ENCODE measurements at regions not wholly inside any gene's neighbourhood (a gene's known extent, or its start where the extent isn't known, plus 50 kb on each side); places are given as distances from the start of the nearest gene placed in this dataset.

DNA sequence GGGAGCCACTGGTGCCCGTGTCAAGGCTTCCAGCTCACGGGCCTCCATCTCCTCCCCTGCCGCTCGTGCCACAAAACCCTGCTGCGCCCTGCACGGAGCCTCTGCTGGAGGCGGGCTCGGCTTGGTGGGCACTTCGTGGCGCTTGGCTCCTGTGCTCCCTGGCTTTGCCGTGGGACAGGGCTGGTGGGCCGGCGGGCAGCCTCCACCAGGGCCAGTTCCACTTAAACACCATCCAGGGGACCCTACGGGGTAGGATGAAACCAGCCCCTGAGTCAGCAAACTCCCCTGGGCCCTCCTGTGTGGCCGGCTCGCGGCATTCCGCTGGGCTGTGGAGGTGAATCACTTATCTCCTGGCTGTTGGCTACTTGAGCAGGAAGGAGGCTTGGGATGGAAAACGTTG lies 1304.6 kb downstream of the BRD1 start:
- no peaks in the 10 kb centered on the region for H3K4me1 ChIP-seq (ENCODE audit: control insufficient read depth in 1 of 2, insufficient read depth in 2 of 2, low read length in 2 of 2)
- H3K27ac ChIP-seq (ENCODE audit: low read depth, low read length) = no peak overlapping the region
- H3K36me3 ChIP-seq (ENCODE audit: control insufficient read depth in 1 of 2, insufficient read depth in 2 of 2, low read length in 2 of 2) = no peaks in the 10 kb centered on the region
- no peaks in the 10 kb centered on the region for H3K27me3 ChIP-seq (ENCODE audit: control insufficient read depth in 1 of 2, insufficient read depth in 2 of 2, low read length in 2 of 2)
- H3K4me3 ChIP-seq (ENCODE audit: low read depth in 1 of 2, low read length in 2 of 2) = no peak overlapping the region
- no peak overlapping the region for H3K9ac ChIP-seq (ENCODE audit: low read depth in 1 of 2, low read length in 2 of 2)
- no peaks in the 10 kb centered on the region for H3K9me3 ChIP-seq (ENCODE audit: control insufficient read depth in 1 of 2, low read length in 2 of 2)

DNA sequence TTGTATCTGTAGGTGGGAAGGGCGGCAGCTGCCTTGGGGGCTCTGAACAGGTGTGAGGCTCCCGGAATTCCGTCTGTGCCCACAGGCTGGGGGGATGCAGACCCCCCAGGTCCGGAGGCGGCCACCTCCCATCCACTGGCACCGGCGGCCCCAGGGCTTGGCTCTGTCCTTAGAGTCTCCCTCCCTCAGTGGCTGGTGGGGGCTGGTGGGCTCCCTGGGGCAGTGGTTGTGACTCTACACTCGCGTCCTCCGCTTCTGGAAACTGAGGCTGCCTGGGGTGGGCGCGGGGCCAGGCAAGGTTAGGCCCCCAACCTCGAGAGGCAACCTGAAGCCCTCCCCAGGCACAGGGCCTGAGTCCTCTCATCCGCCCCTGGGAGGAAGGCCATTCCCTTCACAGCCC lies 1305.4 kb downstream of the BRD1 start:
- Histone ChIP-seq H3K27ac (ENCODE audit: low read depth, low read length) (no peak overlapping the region), H3K9ac (ENCODE audit: low read depth in 1 of 2, low read length in 2 of 2) (no peak overlapping the region), H3K27me3 (ENCODE audit: control insufficient read depth in 1 of 2, insufficient read depth in 2 of 2, low read length in 2 of 2) (no peaks in the 10 kb centered on the region), H3K4me3 (ENCODE audit: low read depth in 1 of 2, low read length in 2 of 2) (no peak overlapping the region), H3K4me1 (ENCODE audit: control insufficient read depth in 1 of 2, insufficient read depth in 2 of 2, low read length in 2 of 2) (no peaks in the 10 kb centered on the region), H3K9me3 (ENCODE audit: control insufficient read depth in 1 of 2, low read length in 2 of 2) (no peaks in the 10 kb centered on the region), H3K36me3 (ENCODE audit: control insufficient read depth in 1 of 2, insufficient read depth in 2 of 2, low read length in 2 of 2) (no peaks in the 10 kb centered on the region)

GRCh38 chr22:48520884-48521588 lies 1306.6 kb downstream of the BRD1 start:
- no peaks in the 10 kb centered on the region for H3K27me3 ChIP-seq (ENCODE audit: control insufficient read depth in 1 of 2, insufficient read depth in 2 of 2, low read length in 2 of 2)
- no peaks in the 10 kb centered on the region for H3K36me3 ChIP-seq (ENCODE audit: control insufficient read depth in 1 of 2, insufficient read depth in 2 of 2, low read length in 2 of 2)
- no peak overlapping the region for H3K27ac ChIP-seq (ENCODE audit: low read depth, low read length)
- no peak overlapping the region for H3K9ac ChIP-seq (ENCODE audit: low read depth in 1 of 2, low read length in 2 of 2)
- H3K4me3 ChIP-seq (ENCODE audit: low read depth in 1 of 2, low read length in 2 of 2) = no peak overlapping the region
- no peaks in the 10 kb centered on the region for H3K9me3 ChIP-seq (ENCODE audit: control insufficient read depth in 1 of 2, low read length in 2 of 2)
- no peaks in the 10 kb centered on the region for H3K4me1 ChIP-seq (ENCODE audit: control insufficient read depth in 1 of 2, insufficient read depth in 2 of 2, low read length in 2 of 2)

DNA sequence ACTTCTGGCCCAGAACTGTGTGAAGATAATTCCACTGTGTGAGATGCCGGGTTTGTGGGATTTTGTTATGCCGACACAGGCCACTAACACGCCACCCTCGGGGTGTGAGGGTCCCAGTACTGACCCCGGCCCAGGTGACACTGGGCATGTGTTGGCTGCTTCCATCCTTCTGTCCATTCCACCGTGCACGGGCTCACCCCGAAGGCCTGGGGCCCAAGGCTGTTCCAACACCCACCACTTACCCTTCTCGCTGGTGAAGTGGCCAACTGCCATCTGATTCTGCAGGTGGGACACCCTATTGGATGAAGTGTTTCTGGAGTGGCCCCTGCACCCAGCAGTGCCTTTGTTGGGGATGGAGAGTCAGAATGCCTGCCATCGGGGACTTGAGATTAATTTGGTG lies 1307.5 kb downstream of the BRD1 start:
- no peaks in the 10 kb centered on the region for H3K9me3 ChIP-seq (ENCODE audit: control insufficient read depth in 1 of 2, low read length in 2 of 2)
- no peaks in the 10 kb centered on the region for H3K36me3 ChIP-seq (ENCODE audit: control insufficient read depth in 1 of 2, insufficient read depth in 2 of 2, low read length in 2 of 2)
- H3K4me1 ChIP-seq (ENCODE audit: control insufficient read depth in 1 of 2, insufficient read depth in 2 of 2, low read length in 2 of 2) = no peaks in the 10 kb centered on the region
- no peak overlapping the region for H3K4me3 ChIP-seq (ENCODE audit: low read depth in 1 of 2, low read length in 2 of 2)
- H3K27ac ChIP-seq (ENCODE audit: low read depth, low read length) = no peak overlapping the region
- no peaks in the 10 kb centered on the region for H3K27me3 ChIP-seq (ENCODE audit: control insufficient read depth in 1 of 2, insufficient read depth in 2 of 2, low read length in 2 of 2)
- no peak overlapping the region for H3K9ac ChIP-seq (ENCODE audit: low read depth in 1 of 2, low read length in 2 of 2)

- Histone ChIP-seq H3K36me3 (ENCODE audit: control insufficient read depth in 1 of 2, insufficient read depth in 2 of 2, low read length in 2 of 2) (no peaks in the 10 kb centered on the region), H3K27ac (ENCODE audit: low read depth, low read length) (no peak overlapping the region), H3K9me3 (ENCODE audit: control insufficient read depth in 1 of 2, low read length in 2 of 2) (no peaks in the 10 kb centered on the region), H3K4me3 (ENCODE audit: low read depth in 1 of 2, low read length in 2 of 2) (no peak overlapping the region), H3K27me3 (ENCODE audit: control insufficient read depth in 1 of 2, insufficient read depth in 2 of 2, low read length in 2 of 2) (no peaks in the 10 kb centered on the region), H3K9ac (ENCODE audit: low read depth in 1 of 2, low read length in 2 of 2) (no peak overlapping the region), H3K4me1 (ENCODE audit: control insufficient read depth in 1 of 2, insufficient read depth in 2 of 2, low read length in 2 of 2) (no peaks in the 10 kb centered on the region)
Observed at GRCh38 chr22:48517039-48518030, 1310.3 kb downstream of the BRD1 start.

DNA sequence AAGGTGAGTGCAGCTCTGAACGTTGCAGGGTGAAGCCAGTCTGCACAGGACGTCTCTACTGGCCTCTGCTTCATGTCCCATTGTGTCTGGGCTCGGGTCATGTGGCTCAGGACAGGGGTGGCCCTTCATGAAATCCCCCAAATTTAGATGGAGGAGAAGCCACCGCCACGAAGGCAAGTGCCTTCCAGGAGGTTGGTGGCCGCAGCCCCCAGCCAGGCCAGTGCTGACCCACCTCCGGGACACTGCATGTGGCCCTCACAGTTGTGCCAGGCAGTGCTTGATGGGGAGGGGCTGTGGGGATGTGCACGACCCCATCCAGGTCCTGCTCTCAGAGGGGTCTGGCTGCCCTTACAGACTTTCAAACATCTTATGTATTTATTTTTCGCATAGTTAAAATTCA lies 1311.1 kb downstream of the BRD1 start:
- Histone ChIP-seq H3K27ac (ENCODE audit: low read depth, low read length) (no peak overlapping the region), H3K9ac (ENCODE audit: low read depth in 1 of 2, low read length in 2 of 2) (no peak overlapping the region)

GRCh38 chr22:48515571-48516200 lies 1312.0 kb downstream of the BRD1 start:
- H3K27ac ChIP-seq (ENCODE audit: low read depth, low read length) = no peak overlapping the region
- no peaks in the 10 kb centered on the region for H3K36me3 ChIP-seq (ENCODE audit: control insufficient read depth in 1 of 2, insufficient read depth in 2 of 2, low read length in 2 of 2)
- no peak overlapping the region for H3K4me3 ChIP-seq (ENCODE audit: low read depth in 1 of 2, low read length in 2 of 2)
- no peak overlapping the region for H3K9ac ChIP-seq (ENCODE audit: low read depth in 1 of 2, low read length in 2 of 2)
- H3K4me1 ChIP-seq (ENCODE audit: control insufficient read depth in 1 of 2, insufficient read depth in 2 of 2, low read length in 2 of 2) = no peaks in the 10 kb centered on the region
- H3K27me3 ChIP-seq (ENCODE audit: control insufficient read depth in 1 of 2, insufficient read depth in 2 of 2, low read length in 2 of 2) = no peaks in the 10 kb centered on the region
- H3K9me3 ChIP-seq (ENCODE audit: control insufficient read depth in 1 of 2, low read length in 2 of 2) = no peaks in the 10 kb centered on the region

More for the DNA sequence above, 1311.1 kb downstream of the BRD1 start:
- no peaks in the 10 kb centered on the region for H3K27me3 ChIP-seq (ENCODE audit: control insufficient read depth in 1 of 2, insufficient read depth in 2 of 2, low read length in 2 of 2)
- no peak overlapping the region for H3K4me3 ChIP-seq (ENCODE audit: low read depth in 1 of 2, low read length in 2 of 2)
- no peaks in the 10 kb centered on the region for H3K36me3 ChIP-seq (ENCODE audit: control insufficient read depth in 1 of 2, insufficient read depth in 2 of 2, low read length in 2 of 2)
- H3K9me3 ChIP-seq (ENCODE audit: control insufficient read depth in 1 of 2, low read length in 2 of 2) = no peaks in the 10 kb centered on the region
- no peaks in the 10 kb centered on the region for H3K4me1 ChIP-seq (ENCODE audit: control insufficient read depth in 1 of 2, insufficient read depth in 2 of 2, low read length in 2 of 2)

DNA sequence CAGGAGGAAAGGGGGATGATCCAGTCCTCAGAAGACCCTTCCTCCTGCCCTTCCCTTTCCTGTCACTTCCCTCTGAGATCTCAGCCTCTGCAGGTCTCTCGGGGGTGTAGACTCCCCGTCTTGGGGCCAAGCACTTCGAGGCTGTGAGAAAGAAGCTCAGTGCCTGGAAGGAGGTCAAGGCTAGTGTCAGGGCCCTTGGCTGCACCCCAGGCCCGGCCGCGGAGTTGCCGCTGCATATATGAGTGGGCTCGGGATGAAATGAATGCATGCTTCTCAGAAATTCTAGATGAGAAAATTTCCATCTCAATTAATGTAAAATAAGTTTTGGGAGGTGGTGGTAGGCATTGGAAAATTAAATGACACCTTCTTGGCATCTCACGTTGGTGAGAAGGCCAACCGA lies 1313.7 kb downstream of the BRD1 start:
- no peak overlapping the region for H3K4me3 ChIP-seq (ENCODE audit: low read depth in 1 of 2, low read length in 2 of 2)
- no peaks in the 10 kb centered on the region for H3K36me3 ChIP-seq (ENCODE audit: control insufficient read depth in 1 of 2, insufficient read depth in 2 of 2, low read length in 2 of 2)
- no peaks in the 10 kb centered on the region for H3K4me1 ChIP-seq (ENCODE audit: control insufficient read depth in 1 of 2, insufficient read depth in 2 of 2, low read length in 2 of 2)
- no peaks in the 10 kb centered on the region for H3K27me3 ChIP-seq (ENCODE audit: control insufficient read depth in 1 of 2, insufficient read depth in 2 of 2, low read length in 2 of 2)
- no peaks in the 10 kb centered on the region for H3K9me3 ChIP-seq (ENCODE audit: control insufficient read depth in 1 of 2, low read length in 2 of 2)
- no peak overlapping the region for H3K9ac ChIP-seq (ENCODE audit: low read depth in 1 of 2, low read length in 2 of 2)
- no peak overlapping the region for H3K27ac ChIP-seq (ENCODE audit: low read depth, low read length)

DNA sequence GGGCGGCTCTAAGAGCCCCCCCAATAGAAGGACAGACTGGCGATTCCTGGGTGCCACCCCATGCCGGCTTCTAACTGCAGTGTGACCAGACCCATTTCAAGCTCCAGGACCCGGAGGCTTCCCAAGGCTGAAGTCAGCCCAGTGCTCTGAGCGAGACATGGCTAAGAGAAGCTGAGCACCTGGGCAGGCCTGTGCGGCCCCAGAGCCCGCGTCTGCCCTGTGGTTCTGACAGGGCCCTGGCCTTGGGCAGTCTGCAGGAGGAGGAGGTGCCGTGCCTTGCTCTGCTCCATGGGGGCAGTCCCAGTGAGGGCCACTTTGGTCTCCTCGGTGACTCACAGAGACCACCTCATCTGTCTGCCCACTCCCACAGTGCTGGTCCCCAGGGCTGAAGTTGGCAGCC lies 1314.2 kb downstream of the BRD1 start:
- H3K27me3 ChIP-seq (ENCODE audit: control insufficient read depth in 1 of 2, insufficient read depth in 2 of 2, low read length in 2 of 2) = no peaks in the 10 kb centered on the region
- H3K27ac ChIP-seq (ENCODE audit: low read depth, low read length) = no peak overlapping the region
- no peaks in the 10 kb centered on the region for H3K9me3 ChIP-seq (ENCODE audit: control insufficient read depth in 1 of 2, low read length in 2 of 2)
- H3K9ac ChIP-seq (ENCODE audit: low read depth in 1 of 2, low read length in 2 of 2) = no peak overlapping the region
- no peaks in the 10 kb centered on the region for H3K36me3 ChIP-seq (ENCODE audit: control insufficient read depth in 1 of 2, insufficient read depth in 2 of 2, low read length in 2 of 2)
- H3K4me3 ChIP-seq (ENCODE audit: low read depth in 1 of 2, low read length in 2 of 2) = no peak overlapping the region
- no peaks in the 10 kb centered on the region for H3K4me1 ChIP-seq (ENCODE audit: control insufficient read depth in 1 of 2, insufficient read depth in 2 of 2, low read length in 2 of 2)

DNA sequence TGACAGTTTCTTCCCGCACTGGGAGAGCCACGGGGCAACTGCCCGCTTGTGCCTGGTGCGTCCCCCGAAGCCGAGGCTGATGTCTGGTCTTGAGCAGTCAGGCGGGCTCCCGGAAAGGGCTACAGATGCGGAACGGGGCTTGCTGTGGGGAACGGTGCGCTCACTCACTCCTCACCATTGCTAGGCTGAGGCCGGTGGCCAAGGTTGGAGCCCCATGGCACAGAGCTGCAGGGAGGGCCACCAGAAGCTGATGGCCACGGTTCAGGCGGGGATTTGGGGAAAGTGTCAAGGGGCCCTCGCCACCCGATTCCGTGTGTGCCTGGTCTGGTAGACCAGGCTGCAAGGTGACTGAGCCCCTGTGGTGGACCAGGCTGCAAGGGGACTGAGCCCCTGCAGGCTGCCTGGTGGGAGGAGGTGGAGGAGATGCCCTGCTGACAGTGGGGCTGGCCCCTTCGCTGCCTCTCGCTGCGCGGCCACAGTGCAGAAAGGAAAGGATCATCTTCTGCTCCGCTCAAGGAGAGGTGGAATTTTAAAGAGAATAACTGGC lies 1315.8 kb downstream of the BRD1 start:
- H3K9me3 ChIP-seq (ENCODE audit: control insufficient read depth in 1 of 2, low read length in 2 of 2) = no peaks in the 10 kb centered on the region
- no peaks in the 10 kb centered on the region for H3K4me1 ChIP-seq (ENCODE audit: control insufficient read depth in 1 of 2, insufficient read depth in 2 of 2, low read length in 2 of 2)
- H3K9ac ChIP-seq (ENCODE audit: low read depth in 1 of 2, low read length in 2 of 2) = no peak overlapping the region
- H3K27me3 ChIP-seq (ENCODE audit: control insufficient read depth in 1 of 2, insufficient read depth in 2 of 2, low read length in 2 of 2) = no peaks in the 10 kb centered on the region
- no peak overlapping the region for H3K27ac ChIP-seq (ENCODE audit: low read depth, low read length)
- H3K4me3 ChIP-seq (ENCODE audit: low read depth in 1 of 2, low read length in 2 of 2) = no peak overlapping the region
- H3K36me3 ChIP-seq (ENCODE audit: control insufficient read depth in 1 of 2, insufficient read depth in 2 of 2, low read length in 2 of 2) = no peaks in the 10 kb centered on the region

Data from duodenal mucosa (tissue), 2 donors.